GM12872 (cell line): ENCODE measurements at regions not wholly inside any gene's neighbourhood (a gene's known extent, or its start where the extent isn't known, plus 50 kb on each side); places are given as distances from the start of the nearest gene placed in this dataset.

ENCODE experiments used
- CTCF ChIP-seq: IDR thresholded peaks from 3 replicates; pipeline ENCODE4 v1.5.1; 2011; ENCODE audit warnings: low read depth, mild to moderate bottlenecking, low read length, moderate library complexity; ENCODE audit not compliant: insufficient read depth

GRCh38 chr5:67974054-67974453, 241.5 kb upstream of the PIK3R1 start:
- TF ChIP-seq CTCF: no peak

GRCh38 chr5:67971971-67972821, 243.4 kb upstream of the PIK3R1 start:
- no peak for TF ChIP-seq CTCF

- no peak for TF ChIP-seq CTCF
Measured at GRCh38 chr5:67971223-67971830, 244.2 kb upstream of the PIK3R1 start.

- no peak for TF ChIP-seq CTCF
Measured at GRCh38 chr5:67969631-67970030, 245.9 kb upstream of the PIK3R1 start.

GRCh38 chr5:67969176-67969575, 246.4 kb upstream of the PIK3R1 start:
- TF ChIP-seq CTCF: no peak

- TF ChIP-seq CTCF: no peak
Measured at GRCh38 chr5:67966712-67967111, 248.8 kb upstream of the PIK3R1 start.

GRCh38 chr5:67964619-67965018, 250.9 kb upstream of the PIK3R1 start:
- no peak for TF ChIP-seq CTCF
